HT-29 (cell line): ENCODE measurements at regions not wholly inside any gene's neighbourhood (a gene's known extent, or its start where the extent isn't known, plus 50 kb on each side); places are given as distances from the start of the nearest gene placed in this dataset.

Experiments
- DNase-seq: peaks from one replicate; pipeline ENCODE4 v3.0.0-alpha.2; 2015; ENCODE audit warnings: low spot score

DNA sequence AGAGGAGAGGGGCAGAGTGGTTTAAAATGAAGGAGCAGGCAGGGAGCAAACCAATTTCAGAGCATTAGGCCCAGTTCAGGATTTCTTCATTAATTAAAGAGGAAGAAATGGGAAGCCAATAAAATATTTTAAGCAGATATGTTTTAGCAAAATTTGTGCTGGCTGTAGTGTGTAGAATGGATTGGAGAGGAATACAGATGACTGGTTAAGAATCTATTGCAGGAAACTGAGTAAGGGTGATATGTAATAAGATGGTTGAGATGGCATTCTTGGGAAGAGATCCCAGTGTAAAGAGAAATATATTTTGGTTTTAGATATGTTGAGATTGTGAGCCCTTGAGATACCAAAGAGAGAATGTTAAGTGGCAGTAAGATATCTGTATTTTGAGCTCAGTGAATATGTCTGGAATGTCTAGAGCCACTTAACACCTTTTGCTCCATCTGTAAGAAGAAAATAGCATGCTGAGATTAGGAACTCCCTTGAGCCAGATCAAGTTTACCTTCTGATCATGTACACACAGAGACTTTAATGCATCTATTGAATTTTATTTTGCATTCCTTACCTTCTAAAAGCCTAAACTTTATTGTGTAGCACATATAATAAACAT is 79.5 kb upstream of the SLC27A6 start:
- DNase-seq: no peak

DNA sequence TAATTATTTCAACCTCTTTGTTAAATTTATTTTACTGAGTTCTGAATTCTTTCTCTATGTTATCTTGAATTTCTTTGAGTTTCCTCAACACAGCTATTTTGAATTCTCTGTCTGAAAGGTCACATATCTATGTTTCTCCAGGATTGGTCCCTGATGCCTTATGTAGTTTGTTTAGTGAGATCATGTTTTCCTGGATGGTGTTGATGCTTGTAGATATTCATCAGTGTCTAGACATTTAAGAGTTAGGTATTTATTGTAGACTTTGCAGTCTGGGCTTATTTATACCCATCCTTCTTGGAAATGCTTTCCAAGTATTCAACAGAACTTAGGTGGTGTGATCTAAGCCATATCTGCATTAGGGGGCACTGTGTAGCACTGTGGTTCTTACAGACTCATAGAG is 70.2 kb upstream of the SLC27A6 start:
- no peak for DNase-seq

DNA sequence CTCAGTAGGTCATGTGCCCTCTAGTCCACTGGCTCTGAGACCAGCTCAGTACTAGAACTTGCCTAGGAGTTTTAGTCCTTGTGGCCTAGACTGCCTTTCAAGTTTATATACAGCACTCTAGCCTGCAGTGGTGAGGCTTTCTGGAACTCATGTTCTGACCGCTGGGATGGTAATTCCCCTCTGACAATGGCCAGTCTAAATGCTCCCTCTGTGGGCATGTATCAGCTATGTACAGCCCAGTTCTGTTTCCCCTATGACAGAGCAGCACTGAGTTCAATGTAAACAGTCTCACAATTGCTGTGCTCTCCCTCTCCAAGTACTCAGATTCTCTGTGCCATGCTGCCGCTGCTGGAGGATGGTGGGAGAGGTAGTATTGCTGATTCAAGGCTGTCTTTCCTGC is 68.6 kb upstream of the SLC27A6 start:
- DNase-seq: no peak

DNA sequence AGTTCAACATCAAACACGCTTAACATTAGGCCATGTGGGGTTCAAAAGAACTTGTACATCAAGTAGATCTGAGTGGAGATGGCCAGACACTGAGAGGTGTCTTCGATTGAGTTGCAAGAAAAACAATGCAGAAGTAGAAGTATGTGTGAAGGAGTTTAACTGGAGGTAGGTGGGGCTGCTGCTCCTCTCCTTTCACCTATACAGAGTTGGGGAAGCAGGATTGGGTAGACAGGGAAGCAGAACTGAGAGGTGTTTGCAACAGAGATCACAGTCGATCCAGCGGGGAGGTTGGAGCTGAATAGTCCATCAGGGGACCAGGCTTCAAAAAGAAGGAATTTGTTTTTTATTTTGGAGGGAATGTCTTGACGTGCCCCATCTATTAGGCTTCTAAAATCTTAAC is 61.7 kb upstream of the SLC27A6 start:
- no peak for DNase-seq

DNA sequence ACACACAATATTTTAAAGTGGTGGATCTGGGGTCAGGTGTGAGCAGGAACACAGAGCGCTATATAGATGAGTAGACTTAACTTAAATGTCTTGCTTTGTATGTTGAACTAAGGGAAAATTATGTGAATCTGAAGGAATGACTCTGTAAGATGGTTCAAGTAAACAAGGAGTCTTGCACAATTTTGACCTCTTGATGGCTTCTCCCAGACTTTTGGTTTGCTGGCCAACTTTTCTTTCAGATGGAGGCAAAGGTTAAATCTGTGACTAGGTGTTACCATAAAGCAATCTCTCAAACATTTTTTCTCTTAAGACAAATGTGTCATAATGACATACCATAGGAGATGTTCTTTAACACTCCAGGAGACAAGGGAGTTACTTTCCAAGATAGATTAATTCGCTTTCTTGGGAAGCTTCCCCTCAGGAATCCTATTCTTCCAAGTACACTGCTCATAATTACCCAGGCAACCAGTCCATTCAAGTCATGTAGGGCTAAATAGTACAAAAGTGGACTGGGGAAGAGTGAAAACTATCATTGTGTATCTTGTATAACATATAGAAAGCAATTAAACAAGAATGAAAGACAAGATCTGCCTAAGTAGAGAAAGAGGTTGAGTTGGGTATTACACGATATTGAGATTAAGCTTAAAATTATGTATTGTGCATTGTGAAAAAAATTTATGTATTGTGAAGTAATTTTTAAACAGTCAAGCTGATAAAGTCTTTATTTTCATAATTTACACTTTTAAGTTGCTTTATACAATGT is 60.3 kb upstream of the SLC27A6 start:
- DNase-seq: no peak

DNA sequence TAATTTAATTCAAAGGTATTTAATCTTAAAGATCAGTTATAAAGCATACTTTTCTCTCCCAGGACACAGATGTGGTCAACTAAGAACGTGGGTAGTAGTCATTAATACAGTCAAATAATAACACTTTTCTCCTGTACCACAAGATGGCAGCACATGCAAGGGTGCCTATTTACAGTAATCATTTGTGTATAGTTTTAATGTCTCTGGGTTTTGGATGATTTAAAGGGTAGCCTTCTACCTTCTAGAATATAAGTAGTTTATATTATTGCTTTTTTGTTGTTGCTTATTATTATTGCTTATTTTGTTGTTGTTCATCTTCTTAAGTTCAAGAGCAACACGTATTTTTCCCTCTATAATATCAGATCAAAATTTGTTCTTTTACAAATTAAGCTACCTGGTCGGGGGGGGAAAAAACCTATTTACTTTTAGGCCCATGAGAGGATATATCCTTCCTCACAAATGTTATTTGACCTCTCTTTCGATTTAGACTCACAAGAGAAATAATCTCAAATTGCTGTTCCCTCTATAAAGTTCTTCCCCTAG is 59.6 kb upstream of the SLC27A6 start:
- peak; percentile 86 for DNase-seq

DNA sequence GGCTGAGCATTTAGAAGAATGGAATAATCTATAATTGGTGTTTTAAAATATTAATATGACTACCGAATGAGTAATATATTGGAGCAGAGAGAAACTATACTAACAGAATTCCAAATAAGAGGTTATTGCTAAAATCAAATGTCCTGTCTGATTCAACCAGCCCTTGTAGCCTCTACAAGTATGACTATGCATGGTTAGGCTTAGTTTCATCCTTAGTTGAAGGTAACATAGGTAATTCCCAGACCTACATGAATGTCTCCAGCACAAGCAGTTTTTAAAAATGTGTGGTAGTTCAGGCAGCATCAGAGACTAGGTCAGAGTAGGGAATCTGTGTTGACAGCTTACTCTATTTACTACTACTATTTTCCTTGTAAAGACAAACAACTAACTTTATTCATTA is 51.7 kb upstream of the SLC27A6 start:
- DNase-seq: no peak
